Embryonic facial prominence (tissue), 1 donor: ENCODE measurements at regions not wholly inside any gene's neighbourhood (a gene's known extent, or its start where the extent isn't known, plus 50 kb on each side); places are given as distances from the start of the nearest gene placed in this dataset.

Experiments
- DNase-seq: peaks from one replicate; pipeline ENCODE4 v3.0.0-alpha.2; 2016; ENCODE audit errors: extremely low spot score

DNA sequence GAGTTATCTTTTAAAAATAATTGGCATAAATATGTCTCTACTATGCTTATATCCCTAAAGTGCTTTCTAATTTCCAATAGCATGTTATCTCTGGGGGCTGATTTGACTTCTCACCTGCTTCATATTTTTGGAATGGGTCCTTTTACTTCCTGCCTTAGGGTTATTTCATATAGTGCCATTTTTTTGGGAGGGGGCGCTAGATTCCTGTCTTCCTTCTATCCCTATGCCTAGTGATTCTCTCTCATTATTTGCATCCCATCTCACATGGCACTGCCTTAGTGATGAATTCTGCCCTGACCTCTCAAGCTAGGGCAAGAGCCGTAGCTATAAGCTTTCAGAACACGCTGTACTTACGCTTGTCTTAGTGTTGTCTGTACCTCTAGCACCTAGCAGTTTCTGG lies 150.3 kb upstream of the SLITRK3 start:
- DNase-seq: no peak

DNA sequence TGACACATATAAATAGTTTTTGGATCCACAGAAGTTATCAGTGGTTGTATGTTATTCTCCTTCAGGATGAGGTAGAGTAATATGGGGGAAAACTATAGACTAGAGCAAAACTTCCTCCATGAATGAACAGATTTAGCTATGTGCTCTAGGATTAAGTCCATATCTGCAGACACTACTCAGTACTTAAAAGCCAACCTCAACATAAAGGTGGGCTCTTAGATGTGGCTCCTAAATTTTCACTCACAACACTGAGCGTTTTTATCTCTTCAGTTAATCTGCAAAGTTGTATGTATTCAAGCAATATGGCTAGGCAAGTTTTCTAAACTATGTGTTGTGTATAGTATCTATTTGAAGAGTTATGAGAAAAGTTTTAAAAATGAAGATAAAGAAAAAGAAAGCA lies 147.0 kb upstream of the SLITRK3 start:
- DNase-seq: no peak

DNA sequence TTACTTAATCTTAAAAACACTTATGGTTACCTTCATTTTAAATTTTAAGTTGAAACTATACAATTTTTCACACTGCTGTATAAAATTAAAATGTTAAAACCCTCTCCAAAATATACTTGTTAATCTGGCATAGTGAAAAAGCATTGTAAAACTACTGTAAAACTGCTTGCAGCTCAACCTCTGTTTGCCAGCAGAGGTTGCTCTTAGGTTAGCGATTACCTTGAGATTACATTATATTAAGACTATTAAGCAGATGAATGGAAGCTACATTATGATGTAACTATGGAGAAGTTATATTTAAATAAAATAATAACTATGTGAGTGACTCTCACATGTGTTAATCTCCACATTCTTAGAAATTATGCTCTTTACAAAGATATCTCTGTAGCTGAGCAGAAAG lies 143.6 kb upstream of the SLITRK3 start:
- DNase-seq: no peak

DNA sequence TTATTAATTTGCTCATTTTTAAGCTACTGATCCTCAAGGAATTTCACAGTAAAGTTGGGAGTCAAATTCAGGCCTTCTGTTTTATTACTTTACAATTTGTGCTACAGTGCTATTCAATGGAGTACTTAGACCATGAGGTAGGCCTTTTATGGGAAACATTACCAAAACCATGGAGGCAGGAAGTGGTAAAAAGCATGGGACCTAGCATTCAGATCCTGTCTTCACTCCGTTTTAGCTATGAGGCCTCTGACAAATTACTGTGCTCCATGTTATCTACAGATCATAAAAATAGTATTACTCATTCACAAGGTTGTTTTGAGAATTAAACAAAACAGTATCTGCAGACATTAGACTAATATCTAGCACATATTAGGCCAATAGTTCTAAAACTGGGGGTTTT lies 140.6 kb upstream of the SLITRK3 start:
- DNase-seq: no peak
